AG04450 (cell line): ENCODE measurements at regions not wholly inside any gene's neighbourhood (a gene's known extent, or its start where the extent isn't known, plus 50 kb on each side); places are given as distances from the start of the nearest gene placed in this dataset.

Experiments
- CTCF ChIA-PET: fragments of 300-600, 350-600 bp; formaldehyde crosslinking; extraction: SDS; loops from one replicate; lab custom pipeline; 2022; ENCODE audit warnings: antibody characterized with exemption, inconsistent platforms; lab: Charles Lee
- POLR2A ChIA-PET: fragments of 350-600 bp; formaldehyde crosslinking; extraction: SDS; loops from one replicate; lab custom pipeline; 2021; ENCODE audit warnings: antibody characterized with exemption, inconsistent platforms; lab: Yijun Ruan, JAX
- DNase-seq: peaks from one replicate; pipeline ENCODE4 v3.0.0-alpha.2; 2011; ENCODE audit warnings: low read depth, low spot score
- H3K27ac ChIP-seq: one replicate; pipeline ENCODE4 v1.5.1; 2012; ENCODE audit warnings: low read depth, low read length, control low read depth
- H3K27me3 ChIP-seq: one replicate; pipeline ENCODE4 v1.6.0; 2012; ENCODE audit warnings: low read length; ENCODE audit not compliant: control insufficient read depth, insufficient read depth
- H3K4me3 ChIP-seq: 2 replicates; pipeline ENCODE4 v1.5.1; 2011; ENCODE audit warnings: mild to moderate bottlenecking, low read depth, low read length, control low read depth
- H3K9me3 ChIP-seq: 2 replicates; pipeline ENCODE4 v1.5.1; 2012; ENCODE audit warnings: low read length; ENCODE audit not compliant: control insufficient read depth, insufficient read depth
- TF ChIP-seq, protein P1 (sequence below): IDR thresholded peaks from 2 replicates; pipeline ENCODE4 v1.5.1; 2011; ENCODE audit warnings: low read depth, low read length, control low read depth, inconsistent platforms

DNA sequence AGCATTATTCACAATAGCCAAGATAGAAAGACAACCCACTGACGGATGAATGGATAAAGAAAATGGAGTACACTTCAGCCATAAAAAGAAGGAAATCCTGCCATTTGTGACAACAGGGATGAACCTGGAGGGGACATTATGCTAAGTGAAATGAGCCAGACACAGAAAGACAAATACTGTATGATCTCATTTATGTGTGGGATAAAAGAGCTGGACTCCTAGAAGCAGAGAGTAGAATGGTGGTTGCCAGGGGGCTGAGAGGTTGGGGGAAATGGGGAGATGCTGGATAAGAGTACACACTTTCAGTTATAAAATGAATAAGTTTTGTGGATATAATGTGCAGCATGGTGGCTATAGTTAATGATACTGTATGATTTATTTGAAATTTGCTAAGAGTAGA is 124.4 kb downstream of the SEC23IP start:
- ChIA-PET CTCF (no interaction called here), POLR2A (no interaction called here)
- H3K27me3 ChIP-seq, result no peaks in the 10 kb centered on the region
- H3K4me3 ChIP-seq, result no peak overlapping the region
- TF ChIP-seq, protein P1, sequence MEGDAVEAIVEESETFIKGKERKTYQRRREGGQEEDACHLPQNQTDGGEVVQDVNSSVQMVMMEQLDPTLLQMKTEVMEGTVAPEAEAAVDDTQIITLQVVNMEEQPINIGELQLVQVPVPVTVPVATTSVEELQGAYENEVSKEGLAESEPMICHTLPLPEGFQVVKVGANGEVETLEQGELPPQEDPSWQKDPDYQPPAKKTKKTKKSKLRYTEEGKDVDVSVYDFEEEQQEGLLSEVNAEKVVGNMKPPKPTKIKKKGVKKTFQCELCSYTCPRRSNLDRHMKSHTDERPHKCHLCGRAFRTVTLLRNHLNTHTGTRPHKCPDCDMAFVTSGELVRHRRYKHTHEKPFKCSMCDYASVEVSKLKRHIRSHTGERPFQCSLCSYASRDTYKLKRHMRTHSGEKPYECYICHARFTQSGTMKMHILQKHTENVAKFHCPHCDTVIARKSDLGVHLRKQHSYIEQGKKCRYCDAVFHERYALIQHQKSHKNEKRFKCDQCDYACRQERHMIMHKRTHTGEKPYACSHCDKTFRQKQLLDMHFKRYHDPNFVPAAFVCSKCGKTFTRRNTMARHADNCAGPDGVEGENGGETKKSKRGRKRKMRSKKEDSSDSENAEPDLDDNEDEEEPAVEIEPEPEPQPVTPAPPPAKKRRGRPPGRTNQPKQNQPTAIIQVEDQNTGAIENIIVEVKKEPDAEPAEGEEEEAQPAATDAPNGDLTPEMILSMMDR, result no peak
- no peaks in the 10 kb centered on the region for H3K9me3 ChIP-seq
- DNase-seq, result no peak
- H3K27ac ChIP-seq, result no peak overlapping the region

DNA sequence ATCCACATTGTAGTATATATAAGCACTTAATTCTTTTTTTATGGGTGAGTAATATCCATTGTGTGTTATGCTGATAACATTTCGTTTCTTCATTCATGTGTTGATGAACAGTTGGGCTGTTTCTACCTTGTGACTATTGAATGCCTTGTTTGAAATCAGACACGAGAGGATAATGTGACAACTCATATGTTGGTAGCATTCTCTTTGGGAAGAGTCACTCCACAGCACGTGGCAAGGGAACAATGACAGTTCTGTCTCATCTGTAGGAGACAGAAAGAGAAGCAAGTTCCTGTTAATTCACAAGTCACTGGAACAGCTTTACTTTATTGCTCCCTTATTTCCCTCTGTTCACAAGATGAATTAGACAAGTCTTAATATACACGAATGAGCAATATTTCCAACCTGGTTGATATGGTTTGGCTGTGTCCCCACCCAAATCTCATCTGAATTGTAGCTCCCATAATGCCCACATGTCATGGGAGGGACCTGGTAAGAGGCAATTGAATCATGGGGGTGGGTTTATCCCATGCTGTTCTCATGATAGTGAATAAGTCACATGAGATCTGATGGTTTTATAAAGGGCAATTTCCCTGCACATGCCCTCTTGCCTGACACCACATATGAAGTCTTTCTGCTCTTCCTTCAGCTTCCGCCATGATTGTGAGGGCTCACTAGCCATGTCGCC is 125.3 kb downstream of the SEC23IP start:
- H3K27ac ChIP-seq, result no peak overlapping the region
- DNase-seq, result no peak
- no peaks in the 10 kb centered on the region for H3K9me3 ChIP-seq
- CTCF ChIA-PET, result no interaction called here
- no peaks in the 10 kb centered on the region for H3K27me3 ChIP-seq
- POLR2A ChIA-PET, result no interaction called here
- no peak overlapping the region for H3K4me3 ChIP-seq
- TF ChIP-seq, protein P1, result no peak

DNA sequence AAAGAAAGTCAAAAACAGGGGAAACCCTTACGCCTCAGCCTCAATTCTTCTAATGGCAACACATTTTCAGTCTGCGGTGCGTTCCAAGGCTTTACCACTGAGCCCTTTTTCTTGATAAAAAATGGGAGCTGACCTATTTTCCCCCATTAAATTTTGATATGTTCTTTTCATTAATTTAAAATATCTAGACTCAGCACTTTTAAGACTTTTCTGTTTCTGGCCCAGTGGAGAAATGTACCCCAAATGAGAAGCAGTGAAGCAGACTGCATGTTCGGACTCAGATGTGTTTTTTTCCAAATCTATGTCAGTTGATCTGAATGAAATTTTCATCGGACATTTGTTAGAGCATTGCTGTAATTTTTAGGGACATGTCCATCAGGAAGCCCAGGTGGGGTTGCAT is 126.2 kb downstream of the SEC23IP start:
- TF ChIP-seq, protein P1, result no peak
- Histone ChIP-seq H3K27me3 (no peaks in the 10 kb centered on the region), H3K27ac (no peak overlapping the region), H3K4me3 (no peak overlapping the region), H3K9me3 (no peaks in the 10 kb centered on the region)
- no peak for DNase-seq
- CTCF ChIA-PET, result no interaction called here
- POLR2A ChIA-PET, result no interaction called here

DNA sequence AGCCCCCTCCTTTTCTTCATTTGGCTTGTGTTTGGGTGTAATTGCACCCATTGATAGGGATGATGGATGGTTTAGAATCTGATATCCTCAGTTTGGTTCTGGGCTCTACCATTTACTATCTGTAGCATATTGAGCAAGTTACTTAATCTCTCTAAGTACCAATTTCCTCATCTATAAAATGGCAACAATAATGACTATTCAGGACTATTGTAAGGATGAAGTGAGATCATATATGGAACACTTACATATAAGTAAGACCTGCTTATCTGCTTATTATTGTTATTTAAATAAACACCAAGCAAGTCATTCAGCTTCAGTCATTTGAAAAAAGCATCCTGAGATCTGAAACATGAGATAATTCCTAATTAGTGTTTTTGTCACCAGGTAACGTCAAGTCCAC is 127.0 kb downstream of the SEC23IP start:
- Histone ChIP-seq H3K27ac (no peak overlapping the region), H3K27me3 (no peaks in the 10 kb centered on the region), H3K4me3 (no peak overlapping the region), H3K9me3 (no peaks in the 10 kb centered on the region)
- ChIA-PET CTCF (no interaction called here), POLR2A (no interaction called here)
- no peak for DNase-seq
- TF ChIP-seq, protein P1, result no peak

DNA sequence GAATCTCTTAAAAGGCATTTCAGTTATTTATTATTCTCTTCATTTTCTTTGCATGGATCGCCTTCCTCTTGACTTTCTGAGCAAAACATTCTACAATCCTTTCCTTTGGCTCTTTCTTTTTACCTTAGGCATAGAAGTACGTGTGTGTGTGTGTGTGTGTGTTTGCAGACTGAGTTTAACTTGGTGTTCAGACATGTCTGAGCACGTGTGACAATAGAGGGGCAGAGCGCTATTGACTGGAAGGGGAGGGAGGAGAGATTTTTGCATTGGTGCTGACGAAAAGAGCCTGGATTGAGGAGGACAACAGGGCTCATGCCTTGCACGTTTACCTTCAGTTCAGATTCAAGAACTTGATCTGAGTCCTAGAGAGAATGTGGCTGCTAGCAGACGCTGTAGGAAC is 129.8 kb downstream of the SEC23IP start:
- ChIA-PET POLR2A (no interaction called here), CTCF (no interaction called here)
- no peak for DNase-seq
- Histone ChIP-seq H3K9me3 (no peaks in the 10 kb centered on the region), H3K27me3 (no peaks in the 10 kb centered on the region), H3K4me3 (no peak overlapping the region), H3K27ac (no peak overlapping the region)
- TF ChIP-seq, protein P1, result no peak
